Loucy (cell line): ENCODE measurements at regions not wholly inside any gene's neighbourhood (a gene's known extent, or its start where the extent isn't known, plus 50 kb on each side); places are given as distances from the start of the nearest gene placed in this dataset.

Experiments used
- EZH2phosphoT487 ChIP-seq: fragments of 200-600 bp; IDR thresholded peaks from 2 replicates; pipeline ENCODE4 v1.6.1; 2018; ENCODE audit warnings: antibody characterized with exemption, mild to moderate bottlenecking, moderate library complexity, borderline replicate concordance
- TF ChIP-seq, protein P1 (sequence below): fragments of 200-600 bp; sonication (generic); conservative IDR thresholded peaks from 2 replicates; pipeline ENCODE4 v1.5.1; 2014; ENCODE audit warnings: mild to moderate bottlenecking, antibody characterized with exemption, low read length

DNA sequence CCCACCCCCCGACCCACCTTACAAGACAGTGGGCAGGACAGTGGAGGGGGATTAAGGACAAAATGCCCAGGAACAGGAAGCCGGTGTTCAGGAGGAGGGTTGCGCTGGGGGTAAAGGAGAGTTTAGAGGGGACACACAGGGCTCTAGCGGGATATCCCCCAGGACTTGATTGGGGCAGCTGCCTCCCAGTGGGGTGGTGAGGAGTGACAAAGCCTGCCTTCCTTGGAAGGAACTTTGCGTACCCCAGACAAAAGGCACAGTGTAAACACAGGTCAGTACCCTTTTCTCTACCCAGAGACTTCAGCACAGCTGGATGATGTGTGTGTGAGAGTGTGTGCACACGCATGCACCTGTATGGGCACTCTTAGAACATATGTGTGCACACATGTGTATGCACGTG, 51.7 kb upstream of the BCAR3 start:
- TF ChIP-seq, protein P1, sequence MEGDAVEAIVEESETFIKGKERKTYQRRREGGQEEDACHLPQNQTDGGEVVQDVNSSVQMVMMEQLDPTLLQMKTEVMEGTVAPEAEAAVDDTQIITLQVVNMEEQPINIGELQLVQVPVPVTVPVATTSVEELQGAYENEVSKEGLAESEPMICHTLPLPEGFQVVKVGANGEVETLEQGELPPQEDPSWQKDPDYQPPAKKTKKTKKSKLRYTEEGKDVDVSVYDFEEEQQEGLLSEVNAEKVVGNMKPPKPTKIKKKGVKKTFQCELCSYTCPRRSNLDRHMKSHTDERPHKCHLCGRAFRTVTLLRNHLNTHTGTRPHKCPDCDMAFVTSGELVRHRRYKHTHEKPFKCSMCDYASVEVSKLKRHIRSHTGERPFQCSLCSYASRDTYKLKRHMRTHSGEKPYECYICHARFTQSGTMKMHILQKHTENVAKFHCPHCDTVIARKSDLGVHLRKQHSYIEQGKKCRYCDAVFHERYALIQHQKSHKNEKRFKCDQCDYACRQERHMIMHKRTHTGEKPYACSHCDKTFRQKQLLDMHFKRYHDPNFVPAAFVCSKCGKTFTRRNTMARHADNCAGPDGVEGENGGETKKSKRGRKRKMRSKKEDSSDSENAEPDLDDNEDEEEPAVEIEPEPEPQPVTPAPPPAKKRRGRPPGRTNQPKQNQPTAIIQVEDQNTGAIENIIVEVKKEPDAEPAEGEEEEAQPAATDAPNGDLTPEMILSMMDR, result no peak
- TF ChIP-seq EZH2phosphoT487, result no peak
